HG02938 (cell line): ENCODE measurements at regions not wholly inside any gene's neighbourhood (a gene's known extent, or its start where the extent isn't known, plus 50 kb on each side); places are given as distances from the start of the nearest gene placed in this dataset.
"Not testable (repeated sequence)": the region's sequence is repeated elsewhere in the genome, so short reads cannot be mapped to it uniquely, and the experiment has no call there.

ENCODE experiments used
- ATAC-seq: cut with Tn5 transposase; IDR thresholded peaks from one replicate; pipeline ENCODE4 v1.9.1; 2021; ENCODE audit warnings: mild to moderate bottlenecking, moderate library complexity; ENCODE audit not compliant: unreplicated experiment

- no peak for ATAC-seq
Observed at GRCh38 chr5:67723873-67724272, 491.7 kb upstream of the PIK3R1 start.

DNA sequence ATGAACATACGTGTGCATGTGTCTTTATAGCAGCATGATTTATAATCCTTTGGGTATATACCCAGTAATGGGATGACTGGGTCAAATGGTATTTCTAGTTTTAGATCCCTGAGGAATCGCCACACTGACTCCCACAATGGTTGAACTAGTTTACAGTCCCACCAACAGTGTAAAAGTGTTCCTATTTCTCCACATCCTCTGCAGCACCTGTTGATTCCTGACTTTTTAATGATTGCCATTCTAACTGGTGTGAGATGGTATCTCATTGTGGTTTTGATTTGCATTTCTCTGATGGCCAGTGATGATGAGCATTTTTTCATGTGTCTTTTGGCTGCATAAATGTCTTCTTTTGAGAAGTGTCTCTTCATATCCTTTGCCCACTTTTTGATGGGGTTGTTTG is 493.0 kb upstream of the PIK3R1 start:
- ATAC-seq = not testable (repeated sequence)

DNA sequence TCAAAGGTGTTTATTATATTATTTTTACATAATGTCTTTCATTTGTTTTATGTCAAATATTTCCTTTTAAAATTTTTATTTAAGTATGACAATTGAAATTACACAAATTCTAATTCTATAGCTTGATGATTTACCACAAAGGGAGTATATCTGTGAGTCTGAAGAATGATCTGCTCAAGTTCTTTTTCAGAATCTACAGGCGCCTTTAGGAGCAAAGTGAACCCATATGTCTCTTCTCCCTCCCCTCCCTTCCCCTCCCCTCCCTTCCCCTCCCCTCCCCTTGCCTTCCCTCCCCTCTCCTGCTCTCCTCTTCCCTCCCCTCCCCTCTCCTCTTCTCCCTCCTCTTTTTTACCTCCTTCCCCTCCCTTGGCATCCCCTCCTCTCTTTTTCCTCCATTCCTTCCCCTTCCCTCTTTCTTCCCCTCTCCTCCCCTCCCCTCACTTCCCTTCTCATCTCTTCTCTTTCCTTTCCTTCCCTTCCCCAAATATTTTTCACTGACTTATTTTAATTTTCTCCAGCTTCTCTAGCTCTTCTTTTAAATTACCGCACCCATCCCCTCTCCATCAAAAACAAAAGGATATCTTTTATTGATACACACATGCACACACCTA is 495.3 kb upstream of the PIK3R1 start:
- ATAC-seq = no peak

GRCh38 chr5:67702008-67702407 is 505.4 kb upstream of the CD180 start:
- no peak for ATAC-seq

DNA sequence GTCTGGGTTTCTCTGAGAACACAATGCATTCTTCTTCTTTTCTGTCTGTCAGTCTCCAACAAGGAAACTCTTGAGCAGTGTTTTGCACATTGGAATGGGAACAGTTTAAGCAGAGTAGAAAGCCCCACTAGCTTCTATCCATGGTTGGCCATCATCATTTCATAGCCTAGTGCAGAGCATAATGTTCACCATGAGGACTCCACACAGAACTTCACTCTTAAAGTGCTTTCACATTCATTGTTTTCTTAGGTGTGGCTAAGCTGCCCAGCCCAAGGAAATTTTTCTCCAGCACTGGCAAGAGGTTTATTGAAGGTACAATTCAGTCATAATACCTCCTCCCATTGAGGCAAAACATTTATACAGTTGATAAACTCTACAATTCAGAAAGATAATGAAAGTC is 503.0 kb upstream of the CD180 start:
- no peak for ATAC-seq

- ATAC-seq = no peak
Observed at GRCh38 chr5:67696446-67696845, 499.8 kb upstream of the CD180 start.

- no peak for ATAC-seq
Observed at GRCh38 chr5:67695369-67695768, 498.8 kb upstream of the CD180 start.

DNA sequence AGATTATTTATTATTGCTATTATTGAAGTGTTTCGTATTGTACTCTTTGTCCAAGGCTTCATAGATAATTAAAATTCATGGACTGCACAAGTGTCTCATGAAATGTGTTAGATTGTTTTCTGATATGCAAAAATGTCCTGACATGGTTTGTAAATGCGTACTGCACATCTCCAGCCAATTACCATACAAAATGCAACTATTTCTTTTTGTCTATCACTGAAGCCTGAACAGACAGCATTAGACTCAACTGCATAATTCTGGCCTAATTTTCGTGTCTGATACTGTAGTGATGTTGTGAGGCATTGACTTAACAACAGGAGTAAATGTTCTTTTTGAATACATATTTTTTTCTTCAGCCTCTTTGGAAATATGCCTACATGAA is 498.2 kb upstream of the CD180 start:
- ATAC-seq = no peak

- no peak for ATAC-seq
Observed at GRCh38 chr5:67693956-67694809, 497.6 kb upstream of the CD180 start.

- ATAC-seq = no peak
Observed at GRCh38 chr5:67686746-67687145, 490.1 kb upstream of the CD180 start.

DNA sequence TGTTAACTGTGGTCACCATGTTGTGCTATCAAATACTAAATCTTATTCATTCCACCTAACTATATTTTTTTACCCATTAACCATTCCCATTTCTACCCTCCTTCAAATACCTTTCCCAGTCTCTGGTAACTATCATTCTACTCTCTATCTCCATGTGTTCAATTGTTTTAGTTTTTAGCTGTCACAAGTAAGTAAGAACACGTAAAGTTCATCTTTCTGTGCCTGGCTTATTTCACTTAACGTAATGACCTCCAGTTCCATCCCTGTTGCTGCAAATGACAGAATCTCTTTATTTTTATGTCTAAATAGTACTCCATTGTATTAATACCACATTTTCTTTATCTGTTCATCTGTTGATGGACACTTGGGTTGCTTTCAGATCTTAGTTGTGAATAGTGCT is 485.1 kb upstream of the CD180 start:
- no peak for ATAC-seq

GRCh38 chr5:67680099-67680498 is 483.5 kb upstream of the CD180 start:
- ATAC-seq = no peak

- ATAC-seq = no peak
Observed at GRCh38 chr5:67679184-67679841, 482.7 kb upstream of the CD180 start.

GRCh38 chr5:67678594-67678993 is 482.0 kb upstream of the CD180 start:
- ATAC-seq = no peak

GRCh38 chr5:67677422-67677970 is 480.9 kb upstream of the CD180 start:
- no peak for ATAC-seq

DNA sequence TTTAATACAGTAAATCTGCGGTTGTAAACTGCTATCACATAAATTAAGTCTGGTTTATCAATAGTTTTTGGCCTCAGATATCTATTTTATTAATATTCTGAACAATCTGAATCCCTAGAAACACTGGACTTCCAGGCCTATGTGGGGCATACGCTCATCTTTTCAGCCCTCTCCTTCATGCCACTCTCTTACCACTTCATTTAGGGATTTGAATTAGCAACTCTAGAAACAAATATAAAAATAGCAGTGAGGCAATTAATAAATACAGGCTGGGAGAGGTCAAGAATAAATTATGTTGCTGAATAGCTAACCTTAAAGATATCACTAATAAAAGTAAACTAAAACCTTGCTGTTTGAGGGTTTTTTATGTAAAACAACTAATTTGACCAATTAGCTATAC is 480.3 kb upstream of the CD180 start:
- ATAC-seq = no peak

DNA sequence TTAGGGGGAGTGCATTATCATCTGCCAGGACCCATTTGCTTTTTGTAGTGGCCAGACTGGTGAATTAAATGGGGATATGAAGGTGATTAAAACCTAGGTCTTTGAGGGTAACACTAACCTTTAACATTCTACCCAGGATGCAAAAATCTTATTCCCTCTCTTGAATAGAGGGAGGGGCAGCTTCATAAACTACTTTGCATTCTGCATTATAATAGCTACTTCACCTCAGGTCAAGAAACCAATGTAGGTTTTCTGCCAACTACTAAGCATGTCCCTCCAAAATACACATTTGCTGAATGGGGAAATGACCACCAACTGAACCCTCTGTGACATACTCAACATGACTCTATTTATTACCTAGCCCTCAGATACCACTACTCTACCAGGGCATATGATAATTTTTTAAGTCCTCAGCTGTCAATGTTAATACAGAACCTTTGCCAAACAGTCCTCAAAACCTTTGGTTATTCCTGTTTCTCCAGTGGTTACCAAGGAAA is 477.6 kb upstream of the CD180 start:
- no peak for ATAC-seq

- no peak for ATAC-seq
Observed at GRCh38 chr5:67673618-67674017, 477.0 kb upstream of the CD180 start.

DNA sequence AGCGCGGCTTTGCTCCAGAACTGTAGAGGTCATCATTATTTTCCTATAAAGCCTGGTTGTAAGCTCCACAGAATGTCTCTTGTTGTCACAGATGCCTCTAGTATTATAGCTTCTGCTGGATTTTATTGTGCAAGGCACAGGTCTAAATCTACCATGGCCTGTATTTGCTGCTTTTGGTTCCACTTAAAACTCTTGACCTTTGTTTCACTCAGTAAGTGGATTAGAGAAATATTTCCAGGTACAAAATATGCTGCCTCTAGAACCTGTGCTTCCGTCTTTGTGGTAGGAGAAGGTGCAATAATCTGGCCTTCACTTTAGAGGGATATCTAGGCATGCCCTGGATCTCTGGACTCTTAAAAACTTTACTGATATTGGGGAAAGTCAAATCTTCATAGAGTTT is 476.6 kb upstream of the CD180 start:
- no peak for ATAC-seq

GRCh38 chr5:67672636-67673035 is 476.0 kb upstream of the CD180 start:
- ATAC-seq = no peak

DNA sequence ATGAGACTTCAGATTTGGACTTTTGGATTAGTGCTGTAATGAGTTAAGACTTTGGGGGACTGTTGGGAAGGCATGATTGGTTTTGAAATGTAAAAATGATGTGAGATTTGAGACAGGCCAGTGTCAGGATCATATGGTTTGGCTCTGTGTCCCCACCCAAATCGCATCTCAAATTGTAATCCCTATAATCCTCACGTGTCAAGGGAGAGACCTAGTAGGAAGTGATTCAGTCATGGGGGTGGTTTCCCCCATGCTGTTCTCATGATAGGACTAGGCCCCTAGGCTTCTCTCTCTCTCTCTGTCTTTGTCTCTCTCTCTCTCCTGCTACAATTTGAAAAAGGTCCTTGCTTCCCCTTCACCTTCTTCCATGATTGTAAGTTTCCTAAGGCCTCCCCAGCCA is 473.3 kb upstream of the CD180 start:
- ATAC-seq = no peak

- ATAC-seq = no peak
Observed at GRCh38 chr5:67660149-67660548, 463.6 kb upstream of the CD180 start.
